ENCODE measurements at regions not wholly inside any gene's neighbourhood (a gene's known extent, or its start where the extent isn't known, plus 50 kb on each side); places are given as distances from the start of the nearest gene placed in this dataset.

- intact Hi-C loops (cut with DNase I), result no loop called here
- no peak for DNase-seq
Observed at GRCh38 chr1:95408507-95409136, 174.6 kb downstream of the RWDD3 start.

DNA sequence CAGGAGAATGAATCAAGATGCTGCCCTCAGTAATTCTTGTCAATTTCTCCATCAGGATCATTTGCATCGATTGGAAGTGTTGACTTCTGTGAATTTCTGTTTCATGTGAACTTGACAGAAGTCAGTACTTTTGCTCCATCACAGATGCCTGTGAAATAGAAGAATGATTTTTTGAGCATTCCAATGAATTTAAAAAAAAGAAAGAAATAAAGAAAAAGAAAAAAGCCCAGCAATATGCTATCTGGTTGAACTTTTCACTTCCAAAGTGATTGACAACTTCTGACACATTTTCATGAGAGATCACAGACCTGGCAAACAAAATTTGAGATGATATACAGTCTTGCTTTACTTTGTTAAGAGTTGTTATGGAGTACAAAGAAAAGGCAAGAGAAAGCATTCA, 175.3 kb downstream of the RWDD3 start:
- intact Hi-C loops (cut with DNase I), result no loop called here
- DNase-seq, result no peak

- intact Hi-C loops (cut with DNase I), result no loop called here
- no peak for DNase-seq
Observed at GRCh38 chr1:95409901-95410300, 175.9 kb downstream of the RWDD3 start.

GRCh38 chr1:95415146-95415545, 181.1 kb downstream of the RWDD3 start:
- no peak for DNase-seq
- intact Hi-C loops (cut with DNase I), result no loop called here

GRCh38 chr1:95426772-95427171, 192.8 kb downstream of the RWDD3 start:
- no peak for DNase-seq
- intact Hi-C loops (cut with DNase I), result no loop called here

DNA sequence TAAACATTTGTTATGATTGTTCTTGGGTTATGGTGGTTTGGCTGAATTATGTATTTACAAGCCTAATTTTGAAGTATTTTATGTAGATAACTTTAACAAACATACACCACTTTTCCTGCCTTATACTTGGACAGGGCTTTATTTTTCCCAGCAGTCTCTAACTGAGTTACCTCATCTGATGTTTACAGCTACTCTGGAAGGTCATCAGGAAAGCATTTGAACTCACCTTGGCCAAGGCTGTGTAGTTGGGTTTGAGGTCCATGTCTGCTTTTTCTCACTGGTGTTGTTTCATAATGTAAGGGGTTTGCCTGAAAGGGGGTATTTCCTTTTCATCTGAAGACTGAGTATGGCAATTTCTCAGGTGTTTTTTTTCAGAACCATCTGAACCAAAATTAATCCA, 193.5 kb downstream of the RWDD3 start:
- intact Hi-C loops (cut with DNase I), result no loop called here
- no peak for DNase-seq

GRCh38 chr1:95431235-95431634, 197.2 kb downstream of the RWDD3 start:
- intact Hi-C loops (cut with DNase I), result no loop called here
- no peak for DNase-seq

DNA sequence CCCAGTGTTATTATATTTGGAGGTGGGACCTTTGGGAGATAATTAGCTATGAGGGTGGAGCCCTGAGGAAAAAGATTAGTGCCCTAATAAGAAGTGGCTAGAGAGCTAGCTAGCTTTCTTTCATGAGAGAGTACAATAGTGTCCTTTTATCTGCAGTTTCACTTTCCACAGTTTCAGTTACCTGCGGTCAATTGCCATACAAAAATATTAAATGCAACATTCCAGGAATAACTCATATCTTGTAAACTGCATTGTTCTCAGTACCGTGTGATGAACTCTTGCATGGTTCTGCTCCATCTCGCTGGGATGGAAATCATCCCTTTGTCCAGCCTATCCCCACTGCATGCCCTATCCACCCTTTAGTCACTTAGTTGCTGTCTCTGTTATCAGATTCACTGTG, 201.6 kb downstream of the RWDD3 start:
- intact Hi-C loops (cut with DNase I), result no loop called here
- no peak for DNase-seq

DNA sequence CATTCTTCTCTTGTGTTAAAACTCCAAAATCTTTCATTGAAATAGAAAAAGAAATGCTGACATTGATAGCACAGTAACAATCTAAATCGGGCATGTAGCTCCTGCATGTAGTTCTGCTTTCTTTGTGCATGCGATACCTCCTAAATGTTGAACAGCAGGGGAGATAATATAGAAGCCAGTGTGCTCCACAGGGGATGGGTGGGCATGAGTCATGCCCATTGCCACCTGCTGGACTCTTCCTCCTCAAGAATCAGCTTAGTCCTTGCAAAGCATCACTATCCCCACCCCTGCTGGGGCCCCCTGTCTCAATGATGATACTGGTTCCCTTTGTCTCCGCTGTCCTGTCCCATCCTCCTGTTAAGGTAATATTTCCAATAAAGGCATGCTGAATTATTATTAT, 203.0 kb downstream of the RWDD3 start:
- DNase-seq, result no peak
- intact Hi-C loops (cut with DNase I), result no loop called here

- intact Hi-C loops (cut with DNase I), result no loop called here
Observed at GRCh38 chr1:95437781-95438180, 203.8 kb downstream of the RWDD3 start.

GRCh38 chr1:95438218-95438948, 204.4 kb downstream of the RWDD3 start:
- no peak for DNase-seq
- intact Hi-C loops (cut with DNase I), result no loop called here

More at GRCh38 chr1:95437781-95438180, 203.8 kb downstream of the RWDD3 start:
- no peak for DNase-seq

DNA sequence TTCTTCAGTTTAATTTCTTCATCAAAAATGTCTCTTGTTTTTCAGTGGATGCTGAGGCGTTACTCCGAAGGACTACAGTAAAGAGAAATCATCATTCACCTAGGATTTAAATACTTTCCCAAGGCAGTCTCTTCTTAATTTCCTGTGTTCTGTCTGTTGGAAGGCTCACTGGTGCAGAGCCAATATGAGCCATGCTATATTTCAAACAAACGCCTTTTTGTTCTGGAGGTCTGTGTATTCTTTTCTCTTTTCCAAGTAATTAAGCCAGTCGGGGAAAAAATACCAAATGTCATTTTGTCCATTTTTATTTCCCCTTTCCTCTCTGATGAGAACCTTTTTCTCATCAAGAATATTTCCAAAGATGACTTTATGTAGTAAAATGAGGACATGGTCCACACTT, 206.5 kb downstream of the RWDD3 start:
- intact Hi-C loops (cut with DNase I), result no loop called here
- peak in 1 of 42 donors; percentile 11 for DNase-seq

GRCh38 chr1:95449516-95449915, 215.5 kb downstream of the RWDD3 start:
- intact Hi-C loops (cut with DNase I), result no loop called here
- no peak for DNase-seq

GRCh38 chr1:95451054-95451453, 217.0 kb downstream of the RWDD3 start:
- intact Hi-C loops (cut with DNase I), result no loop called here
- no peak for DNase-seq

- no peak for DNase-seq
- intact Hi-C loops (cut with DNase I), result no loop called here
Observed at GRCh38 chr1:95451904-95452303, 217.9 kb downstream of the RWDD3 start.

- no peak for DNase-seq
- intact Hi-C loops (cut with DNase I), result no loop called here
Observed at GRCh38 chr1:95453053-95453452, 219.0 kb downstream of the RWDD3 start.

DNA sequence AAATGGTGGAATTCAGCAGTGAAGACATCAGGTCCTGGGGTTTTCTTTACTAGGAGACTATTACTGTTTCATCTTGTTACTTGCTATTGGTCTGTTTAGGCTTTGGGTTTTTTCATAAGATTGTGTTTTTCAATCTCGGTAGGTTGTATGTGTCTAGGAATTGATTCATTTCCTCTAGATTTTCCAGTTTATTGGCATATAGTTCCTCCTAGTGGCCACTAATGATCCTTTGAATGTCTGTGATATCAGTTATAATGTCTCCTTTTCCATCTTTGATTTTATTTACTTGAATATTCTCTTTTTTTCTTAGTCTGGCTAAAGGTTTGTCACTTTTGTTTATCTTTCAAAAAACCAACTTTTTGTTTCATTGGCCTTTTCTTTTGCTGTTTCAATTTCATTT, 233.0 kb downstream of the RWDD3 start:
- intact Hi-C loops (cut with DNase I), result loop anchor here (5.0 kb wide), 1 partner anchor 160 kb away; no protein-coding TSS in a partner anchor
- no peak for DNase-seq

- DNase-seq, result no peak
Observed at GRCh38 chr1:95475686-95476457, 241.9 kb downstream of the RWDD3 start.

GRCh38 chr1:95496307-95496706, 262.3 kb downstream of the RWDD3 start:
- intact Hi-C loops (cut with DNase I), result loop anchor here (10.0 kb wide), 1 partner anchor 58 kb away; no protein-coding TSS in a partner anchor
- DNase-seq, result no peak

More at GRCh38 chr1:95475686-95476457, 241.9 kb downstream of the RWDD3 start:
- intact Hi-C loops (cut with DNase I), result no loop called here

- intact Hi-C loops (cut with DNase I), result loop anchor here (10.0 kb wide), 1 partner anchor 58 kb away; no protein-coding TSS in a partner anchor
- no peak for DNase-seq
Observed at GRCh38 chr1:95496773-95497172, 262.8 kb downstream of the RWDD3 start.

Measured in head of caudate nucleus (tissue), 42 donors.